ENCODE measurements at regions not wholly inside any gene's neighbourhood (a gene's known extent, or its start where the extent isn't known, plus 50 kb on each side); places are given as distances from the start of the nearest gene placed in this dataset.

GRCh38 chr3:105210141-105210540 is 156.6 kb upstream of the ALCAM start:
- intact Hi-C loops (cut with DNase I), result no loop called here
- FAIRE-seq (no peak), DNase-seq (no peak)
- H3K27ac ChIP-seq (ENCODE audit: low read depth in 2 of 2, low read length in 2 of 2), result no peak overlapping the region
- no peaks in the 10 kb centered on the region for H3K4me1 ChIP-seq (ENCODE audit: control insufficient read depth in 2 of 3, insufficient read depth in 2 of 3, low read depth in 1 of 3, low read length in 3 of 3)
- no peak overlapping the region for H3K4me3 ChIP-seq (ENCODE audit: low read length in 3 of 3)
- TF ChIP-seq, protein P1, sequence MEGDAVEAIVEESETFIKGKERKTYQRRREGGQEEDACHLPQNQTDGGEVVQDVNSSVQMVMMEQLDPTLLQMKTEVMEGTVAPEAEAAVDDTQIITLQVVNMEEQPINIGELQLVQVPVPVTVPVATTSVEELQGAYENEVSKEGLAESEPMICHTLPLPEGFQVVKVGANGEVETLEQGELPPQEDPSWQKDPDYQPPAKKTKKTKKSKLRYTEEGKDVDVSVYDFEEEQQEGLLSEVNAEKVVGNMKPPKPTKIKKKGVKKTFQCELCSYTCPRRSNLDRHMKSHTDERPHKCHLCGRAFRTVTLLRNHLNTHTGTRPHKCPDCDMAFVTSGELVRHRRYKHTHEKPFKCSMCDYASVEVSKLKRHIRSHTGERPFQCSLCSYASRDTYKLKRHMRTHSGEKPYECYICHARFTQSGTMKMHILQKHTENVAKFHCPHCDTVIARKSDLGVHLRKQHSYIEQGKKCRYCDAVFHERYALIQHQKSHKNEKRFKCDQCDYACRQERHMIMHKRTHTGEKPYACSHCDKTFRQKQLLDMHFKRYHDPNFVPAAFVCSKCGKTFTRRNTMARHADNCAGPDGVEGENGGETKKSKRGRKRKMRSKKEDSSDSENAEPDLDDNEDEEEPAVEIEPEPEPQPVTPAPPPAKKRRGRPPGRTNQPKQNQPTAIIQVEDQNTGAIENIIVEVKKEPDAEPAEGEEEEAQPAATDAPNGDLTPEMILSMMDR (IDR thresholded peaks at IDR 0.05; ENCODE audit: borderline replicate concordance, extremely low read depth, insufficient read depth), result no peak
- peaks cover 0 to 3% (median 0%) of the 10 kb centered on the region in 3 donors for H3K9me3 ChIP-seq (ENCODE audit: control insufficient read depth in 2 of 3, insufficient read depth in 1 of 3, low read length in 3 of 3)
- H3K36me3 ChIP-seq (ENCODE audit: control insufficient read depth in 2 of 3, insufficient read depth in 3 of 3, low read length in 3 of 3), result no peaks in the 10 kb centered on the region
- H3K9ac ChIP-seq (ENCODE audit: low read length in 3 of 3), result no peak overlapping the region
- no peaks in the 10 kb centered on the region for H3K27me3 ChIP-seq (ENCODE audit: control insufficient read depth, insufficient read depth, low read length)

- no peaks in the 10 kb centered on the region for H3K27me3 ChIP-seq (ENCODE audit: control insufficient read depth, insufficient read depth, low read length)
- peaks cover 0 to 3% (median 0%) of the 10 kb centered on the region in 3 donors for H3K9me3 ChIP-seq (ENCODE audit: control insufficient read depth in 2 of 3, insufficient read depth in 1 of 3, low read length in 3 of 3)
- FAIRE-seq, result no peak
- no peak for DNase-seq
- no peak overlapping the region for H3K9ac ChIP-seq (ENCODE audit: low read length in 3 of 3)
- TF ChIP-seq, protein P1 (IDR thresholded peaks at IDR 0.05; ENCODE audit: borderline replicate concordance, extremely low read depth, insufficient read depth), result no peak
- H3K4me3 ChIP-seq (ENCODE audit: low read length in 3 of 3), result no peak overlapping the region
- no peaks in the 10 kb centered on the region for H3K4me1 ChIP-seq (ENCODE audit: control insufficient read depth in 2 of 3, insufficient read depth in 2 of 3, low read depth in 1 of 3, low read length in 3 of 3)
- H3K27ac ChIP-seq (ENCODE audit: low read depth in 2 of 2, low read length in 2 of 2), result no peak overlapping the region
- intact Hi-C loops (cut with DNase I), result no loop called here
- H3K36me3 ChIP-seq (ENCODE audit: control insufficient read depth in 2 of 3, insufficient read depth in 3 of 3, low read length in 3 of 3), result no peaks in the 10 kb centered on the region
Observed at GRCh38 chr3:105214590-105214989, 152.1 kb upstream of the ALCAM start.

DNA sequence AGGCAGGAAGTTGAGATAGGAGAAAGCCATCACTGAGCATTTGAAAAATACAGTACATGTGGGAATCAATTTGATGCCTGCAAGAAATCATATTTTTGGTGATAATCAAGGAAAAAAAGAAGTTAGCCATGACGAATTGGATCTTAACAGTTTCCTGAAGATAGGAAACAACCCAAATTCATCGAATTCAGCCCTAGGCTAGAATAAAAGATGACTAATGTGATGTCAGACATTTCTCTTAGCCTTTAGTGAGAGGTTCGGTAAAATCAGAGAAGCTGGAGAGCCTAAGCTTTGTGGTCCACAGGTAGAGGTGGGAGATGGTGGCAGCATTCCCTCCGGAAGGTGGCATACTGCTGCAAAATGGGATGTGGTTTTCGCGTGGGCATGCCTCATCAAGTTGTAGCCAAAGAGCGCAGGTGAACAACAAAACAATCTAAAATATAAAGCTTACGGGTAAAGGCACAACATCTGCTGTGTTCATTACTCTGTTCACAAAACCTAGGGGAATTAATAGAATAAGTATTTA is 144.1 kb upstream of the ALCAM start:
- no peak overlapping the region for H3K4me3 ChIP-seq (ENCODE audit: low read length in 3 of 3)
- TF ChIP-seq, protein P1 (IDR thresholded peaks at IDR 0.05; ENCODE audit: borderline replicate concordance, extremely low read depth, insufficient read depth), result no peak
- FAIRE-seq, result no peak

GRCh38 chr3:105223815-105224214 is 142.9 kb upstream of the ALCAM start:
- Histone ChIP-seq H3K9me3 (ENCODE audit: control insufficient read depth in 2 of 3, insufficient read depth in 1 of 3, low read length in 3 of 3) (no peaks in the 10 kb centered on the region), H3K9ac (ENCODE audit: low read length in 3 of 3) (no peak overlapping the region), H3K27me3 (ENCODE audit: control insufficient read depth, insufficient read depth, low read length) (no peaks in the 10 kb centered on the region), H3K4me3 (ENCODE audit: low read length in 3 of 3) (no peak overlapping the region), H3K36me3 (ENCODE audit: control insufficient read depth in 2 of 3, insufficient read depth in 3 of 3, low read length in 3 of 3) (no peaks in the 10 kb centered on the region), H3K4me1 (ENCODE audit: control insufficient read depth in 2 of 3, insufficient read depth in 2 of 3, low read depth in 1 of 3, low read length in 3 of 3) (no peaks in the 10 kb centered on the region), H3K27ac (ENCODE audit: low read depth in 2 of 2, low read length in 2 of 2) (no peak overlapping the region)
- intact Hi-C loops (cut with DNase I), result no loop called here
- DNase-seq (no peak), FAIRE-seq (no peak)
- TF ChIP-seq, protein P1 (IDR thresholded peaks at IDR 0.05; ENCODE audit: borderline replicate concordance, extremely low read depth, insufficient read depth), result no peak

More for the DNA sequence above, 144.1 kb upstream of the ALCAM start:
- no peaks in the 10 kb centered on the region for H3K4me1 ChIP-seq (ENCODE audit: control insufficient read depth in 2 of 3, insufficient read depth in 2 of 3, low read depth in 1 of 3, low read length in 3 of 3)
- H3K27ac ChIP-seq (ENCODE audit: low read depth in 2 of 2, low read length in 2 of 2), result no peak overlapping the region
- H3K27me3 ChIP-seq (ENCODE audit: control insufficient read depth, insufficient read depth, low read length), result no peaks in the 10 kb centered on the region
- intact Hi-C loops (cut with DNase I), result no loop called here
- H3K9ac ChIP-seq (ENCODE audit: low read length in 3 of 3), result no peak overlapping the region
- no peaks in the 10 kb centered on the region for H3K9me3 ChIP-seq (ENCODE audit: control insufficient read depth in 2 of 3, insufficient read depth in 1 of 3, low read length in 3 of 3)
- no peak for DNase-seq
- H3K36me3 ChIP-seq (ENCODE audit: control insufficient read depth in 2 of 3, insufficient read depth in 3 of 3, low read length in 3 of 3), result no peaks in the 10 kb centered on the region
